HEK293 (cell line): ENCODE measurements at regions not wholly inside any gene's neighbourhood (a gene's known extent, or its start where the extent isn't known, plus 50 kb on each side); places are given as distances from the start of the nearest gene placed in this dataset.

Source experiments
- CTCF ChIA-PET: fragments of 350-600 bp; formaldehyde crosslinking; extraction: SDS; loops from one replicate; lab custom pipeline; 2021; ENCODE audit warnings: antibody characterized with exemption; lab: Yijun Ruan, JAX
- POLR2A ChIA-PET: fragments of 300-600 bp; formaldehyde crosslinking; extraction: SDS; loops from one replicate; lab custom pipeline; 2020; ENCODE audit warnings: antibody characterized with exemption, inconsistent platforms; lab: Yijun Ruan, JAX
- H3K27ac ChIP-seq: fragments of 200-500 bp; sonication (Bioruptor generic); 2 replicates; pipeline ENCODE4 v1.5.1; 2014; ENCODE audit warnings: low read depth, low read length, control low read depth, inconsistent platforms; ENCODE audit errors: extremely low read depth
- H3K36me3 ChIP-seq, 2 experiments: fragments of 200-500 bp in 1 of 2; sonication (Bioruptor generic) in 1 of 2; 1 replicate in 1 of 2; 2 replicates in 1 of 2; pipeline ENCODE4 v1.5.1; 2014 to 2017; ENCODE audit warnings: inconsistent platforms in 2 of 2, low read length in 2 of 2; ENCODE audit not compliant: control insufficient read depth in 2 of 2, insufficient read depth in 1 of 2
- H3K4me1 ChIP-seq: fragments of 200-500 bp; sonication (Bioruptor generic); 2 replicates; pipeline ENCODE4 v1.5.1; 2014; ENCODE audit warnings: mild to moderate bottlenecking, low read length, inconsistent platforms; ENCODE audit not compliant: control insufficient read depth, insufficient read depth
- H3K4me3 ChIP-seq: 2 replicates; pipeline ENCODE4 v1.5.1; 2011; ENCODE audit warnings: low read depth, mild to moderate bottlenecking, control low read depth, low read length, moderate library complexity
- H3K9me3 ChIP-seq: fragments of 200-500 bp; sonication (Bioruptor generic); 2 replicates; pipeline ENCODE4 v1.5.1; 2014; ENCODE audit warnings: low read depth, low read length, inconsistent platforms; ENCODE audit not compliant: control insufficient read depth, insufficient read depth
- ATF2 ChIP-seq: fragments of 450-650 bp; formaldehyde crosslinking; IDR thresholded peaks from 2 replicates; pipeline ENCODE4 v1.5.1; 2016; ENCODE audit warnings: missing biosample characterization, missing genetic modification characterization, low read depth
- FEZF1 ChIP-seq: fragments of 450-650 bp; formaldehyde crosslinking; IDR thresholded peaks from 2 replicates; pipeline ENCODE4 v1.5.1; 2016; ENCODE audit warnings: missing biosample characterization, missing genetic modification characterization
- ZFHX2 ChIP-seq: fragments of 450-650 bp; formaldehyde crosslinking; conservative IDR thresholded peaks from 2 replicates; pipeline ENCODE4 v1.5.1; 2016; ENCODE audit warnings: missing biosample characterization, missing genetic modification characterization
- ZNF335 ChIP-seq: fragments of 450-650 bp; formaldehyde crosslinking; conservative IDR thresholded peaks from 2 replicates; pipeline ENCODE4 v1.5.1; 2016; ENCODE audit warnings: missing biosample characterization, missing genetic modification characterization
- ZNF362 ChIP-seq: fragments of 450-650 bp; formaldehyde crosslinking; IDR thresholded peaks from 2 replicates; pipeline ENCODE4 v1.5.1; 2016; ENCODE audit warnings: missing biosample characterization, missing genetic modification characterization
- ZNF366 ChIP-seq: fragments of 450-650 bp; formaldehyde crosslinking; conservative IDR thresholded peaks from 2 replicates; pipeline ENCODE4 v1.5.1; 2016; ENCODE audit warnings: missing biosample characterization, missing genetic modification characterization
- ZNF394 ChIP-seq: fragments of 450-650 bp; formaldehyde crosslinking; IDR thresholded peaks from 2 replicates; pipeline ENCODE4 v1.5.1; 2016; ENCODE audit warnings: missing biosample characterization, missing genetic modification characterization, mild to moderate bottlenecking, moderate library complexity, borderline replicate concordance
- ZNF404 ChIP-seq: fragments of 450-650 bp; formaldehyde crosslinking; IDR thresholded peaks from 2 replicates; pipeline ENCODE4 v1.5.1; 2017; ENCODE audit warnings: missing biosample characterization, missing genetic modification characterization
- ZNF488 ChIP-seq: fragments of 450-650 bp; formaldehyde crosslinking; IDR thresholded peaks from 2 replicates; pipeline ENCODE4 v1.5.1; 2016; ENCODE audit warnings: missing biosample characterization, missing genetic modification characterization
- ZNF654 ChIP-seq: fragments of 450-650 bp; formaldehyde crosslinking; IDR thresholded peaks from 2 replicates; pipeline ENCODE4 v1.5.1; 2016; ENCODE audit warnings: low read depth, missing biosample characterization, missing genetic modification characterization
- ZNF76 ChIP-seq: fragments of 450-650 bp; formaldehyde crosslinking; IDR thresholded peaks from 2 replicates; pipeline ENCODE4; 2016; ENCODE audit warnings: low read depth, missing biosample characterization, missing genetic modification characterization, borderline replicate concordance
- ZNF830 ChIP-seq: fragments of 450-650 bp; IDR thresholded peaks from 2 replicates; pipeline ENCODE4 v1.5.0; 2018; ENCODE audit warnings: missing biosample characterization, missing genetic modification characterization, low read depth, mild to moderate bottlenecking, moderate library complexity
- ZSCAN16 ChIP-seq: fragments of 450-650 bp; formaldehyde crosslinking; IDR thresholded peaks from 2 replicates; pipeline ENCODE4 v1.5.1; 2016; ENCODE audit warnings: missing biosample characterization, missing genetic modification characterization
- TF ChIP-seq, protein P1 (sequence below): fragments of 450-650 bp; formaldehyde crosslinking; IDR thresholded peaks from 2 replicates; pipeline ENCODE4 v1.5.1; 2016; ENCODE audit warnings: missing biosample characterization, missing genetic modification characterization
- TF ChIP-seq, protein P2 (sequence below): fragments of 450-650 bp; formaldehyde crosslinking; IDR thresholded peaks from 2 replicates; pipeline ENCODE4 v1.5.1; 2016; ENCODE audit warnings: missing biosample characterization, missing genetic modification characterization

- TF ChIP-seq ZNF404 (tag by site-specific recombination) (no peak), ATF2 (0 out of 2 replicates have a peak, but pooled peaks have one; percentile 12)
- TF ChIP-seq, protein P1, sequence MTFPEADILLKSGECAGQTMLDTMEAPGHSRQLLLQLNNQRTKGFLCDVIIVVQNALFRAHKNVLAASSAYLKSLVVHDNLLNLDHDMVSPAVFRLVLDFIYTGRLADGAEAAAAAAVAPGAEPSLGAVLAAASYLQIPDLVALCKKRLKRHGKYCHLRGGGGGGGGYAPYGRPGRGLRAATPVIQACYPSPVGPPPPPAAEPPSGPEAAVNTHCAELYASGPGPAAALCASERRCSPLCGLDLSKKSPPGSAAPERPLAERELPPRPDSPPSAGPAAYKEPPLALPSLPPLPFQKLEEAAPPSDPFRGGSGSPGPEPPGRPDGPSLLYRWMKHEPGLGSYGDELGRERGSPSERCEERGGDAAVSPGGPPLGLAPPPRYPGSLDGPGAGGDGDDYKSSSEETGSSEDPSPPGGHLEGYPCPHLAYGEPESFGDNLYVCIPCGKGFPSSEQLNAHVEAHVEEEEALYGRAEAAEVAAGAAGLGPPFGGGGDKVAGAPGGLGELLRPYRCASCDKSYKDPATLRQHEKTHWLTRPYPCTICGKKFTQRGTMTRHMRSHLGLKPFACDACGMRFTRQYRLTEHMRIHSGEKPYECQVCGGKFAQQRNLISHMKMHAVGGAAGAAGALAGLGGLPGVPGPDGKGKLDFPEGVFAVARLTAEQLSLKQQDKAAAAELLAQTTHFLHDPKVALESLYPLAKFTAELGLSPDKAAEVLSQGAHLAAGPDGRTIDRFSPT, result no peak
- ChIA-PET CTCF (interaction anchor here (0.6 kb wide), 1 partner anchor 79 kb away, joined by 3 read pairs; no protein-coding TSS in a partner anchor), POLR2A (no interaction called here)
- H3K36me3 ChIP-seq, result no peaks in the 10 kb centered on the region
- H3K9me3 ChIP-seq, result no peaks in the 10 kb centered on the region
- H3K27ac ChIP-seq, result no peak overlapping the region
- no peaks in the 10 kb centered on the region for H3K4me1 ChIP-seq
- no peak overlapping the region for H3K4me3 ChIP-seq
Observed at GRCh38 chr6:92892626-92893170, 526.7 kb downstream of the EPHA7 start.

GRCh38 chr6:92888316-92888715 is 531.0 kb downstream of the EPHA7 start:
- Histone ChIP-seq H3K4me1 (no peaks in the 10 kb centered on the region), H3K36me3 (no peaks in the 10 kb centered on the region), H3K27ac (no peak overlapping the region), H3K4me3 (no peak overlapping the region), H3K9me3 (no peaks in the 10 kb centered on the region)
- TF ChIP-seq ZFHX2 (tag by site-specific recombination) (no peak), ZNF830 (no peak), ZNF76 (tag by site-specific recombination) (no peak), FEZF1 (no peak), ZNF366 (tag by site-specific recombination) (no peak), ZNF362 (no peak), ZSCAN16 (tag by site-specific recombination) (no peak), ZNF335 (tag by site-specific recombination) (no peak), ZNF488 (no peak), ZNF394 (tag by site-specific recombination) (no peak), ZNF654 (no peak)
- TF ChIP-seq, protein P2, sequence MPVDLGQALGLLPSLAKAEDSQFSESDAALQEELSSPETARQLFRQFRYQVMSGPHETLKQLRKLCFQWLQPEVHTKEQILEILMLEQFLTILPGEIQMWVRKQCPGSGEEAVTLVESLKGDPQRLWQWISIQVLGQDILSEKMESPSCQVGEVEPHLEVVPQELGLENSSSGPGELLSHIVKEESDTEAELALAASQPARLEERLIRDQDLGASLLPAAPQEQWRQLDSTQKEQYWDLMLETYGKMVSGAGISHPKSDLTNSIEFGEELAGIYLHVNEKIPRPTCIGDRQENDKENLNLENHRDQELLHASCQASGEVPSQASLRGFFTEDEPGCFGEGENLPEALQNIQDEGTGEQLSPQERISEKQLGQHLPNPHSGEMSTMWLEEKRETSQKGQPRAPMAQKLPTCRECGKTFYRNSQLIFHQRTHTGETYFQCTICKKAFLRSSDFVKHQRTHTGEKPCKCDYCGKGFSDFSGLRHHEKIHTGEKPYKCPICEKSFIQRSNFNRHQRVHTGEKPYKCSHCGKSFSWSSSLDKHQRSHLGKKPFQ (tag by site-specific recombination), result no peak
- POLR2A ChIA-PET, result no interaction called here
- CTCF ChIA-PET, result interaction anchor here (0.9 kb wide), 1 partner anchor 23 kb away, joined by 3 read pairs; no protein-coding TSS in a partner anchor
